Neural cell (in vitro differentiated cells): ENCODE measurements at regions not wholly inside any gene's neighbourhood (a gene's known extent, or its start where the extent isn't known, plus 50 kb on each side); places are given as distances from the start of the nearest gene placed in this dataset.

Experiments
- H2AFZ ChIP-seq: fragments of 200-600, 300-800 bp; sonication (generic), shearing (Covaris generic); 2 replicates; pipeline ENCODE4 v1.6.0; 2014; ENCODE audit warnings: low read depth, mild to moderate bottlenecking, antibody characterized with exemption, low read length, moderate library complexity
- H3F3A ChIP-seq: fragments of 200-600 bp; shearing (Covaris generic); 2 replicates; pipeline ENCODE4 v1.6.1; 2016; ENCODE audit warnings: mild to moderate bottlenecking, moderate library complexity, mixed read lengths, antibody characterized with exemption, low read length; ENCODE audit not compliant: insufficient read depth, poor library complexity, severe bottlenecking
- H3K27ac ChIP-seq: fragments of 200-600, 300-800 bp; sonication (generic), shearing (Covaris generic); 2 replicates; pipeline ENCODE4 v1.5.1; 2014; ENCODE audit warnings: mild to moderate bottlenecking, low read length, moderate library complexity
- H3K27me3 ChIP-seq: fragments of 300-800, 200-600 bp; sonication (generic), shearing (Covaris generic); 2 replicates; pipeline ENCODE4 v1.6.0; 2014; ENCODE audit warnings: mild to moderate bottlenecking, low read depth, low read length, moderate library complexity; ENCODE audit not compliant: insufficient read depth
- H3K36me3 ChIP-seq: fragments of 300-800, 200-600 bp; sonication (generic), shearing (Covaris generic); 2 replicates; pipeline ENCODE4 v1.5.1; 2014; ENCODE audit warnings: mild to moderate bottlenecking, antibody characterized with exemption, low read length, moderate library complexity; ENCODE audit not compliant: insufficient read depth
- H3K4me2 ChIP-seq: fragments of 300-800, 200-600 bp; sonication (generic), shearing (Covaris generic); 2 replicates; pipeline ENCODE4 v1.6.0; 2014; ENCODE audit warnings: mild to moderate bottlenecking, low read length
- H3K4me3 ChIP-seq: fragments of 300-800, 200-600 bp; sonication (generic), shearing (Covaris generic); 2 replicates; pipeline ENCODE4 v1.5.1; 2014; ENCODE audit warnings: mild to moderate bottlenecking, low read length, moderate library complexity
- H3K79me2 ChIP-seq: fragments of 200-600 bp; shearing (Covaris generic); replicated peaks from 2 replicates; pipeline ENCODE4 v1.6.0; 2014; ENCODE audit warnings: mild to moderate bottlenecking, low read length, moderate library complexity; ENCODE audit not compliant: insufficient read depth
- H3K9ac ChIP-seq: fragments of 300-800, 200-600 bp; sonication (generic), shearing (Covaris generic); 2 replicates; pipeline ENCODE4 v1.6.1; 2016; ENCODE audit warnings: mild to moderate bottlenecking, low read length, mixed read lengths
- H3K9me2 ChIP-seq: fragments of 200-600 bp; shearing (Covaris generic); 2 replicates; pipeline ENCODE4 v1.6.1; 2016; ENCODE audit warnings: mild to moderate bottlenecking, low read length, mixed read lengths; ENCODE audit not compliant: insufficient read depth
- H3K9me3 ChIP-seq: fragments of 200-600, 300-800 bp; sonication (generic), shearing (Covaris generic); 2 replicates; pipeline ENCODE4 v1.6.1; 2016; ENCODE audit warnings: mild to moderate bottlenecking, mixed run types, low read length, moderate library complexity, mixed read lengths
- H4K20me1 ChIP-seq: fragments of 200-600 bp; shearing (Covaris generic); 2 replicates; pipeline ENCODE4 v1.6.1; 2016; ENCODE audit warnings: mild to moderate bottlenecking, mixed run types; ENCODE audit not compliant: insufficient read depth
- CTCF ChIP-seq: fragments of 450-650 bp; IDR thresholded peaks from 2 replicates; pipeline ENCODE4 v1.5.1; 2014; ENCODE audit warnings: antibody characterized with exemption, mild to moderate bottlenecking, moderate library complexity; ENCODE audit not compliant: poor library complexity, severe bottlenecking
- EP300 ChIP-seq: fragments of 450-650 bp; conservative IDR thresholded peaks from 2 replicates; pipeline ENCODE4 v1.6.1; 2014; ENCODE audit warnings: antibody characterized with exemption, mild to moderate bottlenecking, moderate library complexity; ENCODE audit not compliant: poor library complexity, severe bottlenecking
- EZH2 ChIP-seq: fragments of 200-600, 300-800 bp; shearing (Covaris generic), sonication (generic); IDR thresholded peaks from 2 replicates; pipeline ENCODE4 v1.6.1; 2014; ENCODE audit warnings: antibody characterized with exemption, low read length, borderline replicate concordance, mild to moderate bottlenecking; ENCODE audit not compliant: insufficient read depth, poor library complexity, severe bottlenecking
- MXI1 ChIP-seq: fragments of 450-650 bp; conservative IDR thresholded peaks from 2 replicates; pipeline ENCODE4 v1.6.1; 2014; ENCODE audit warnings: antibody characterized with exemption, mild to moderate bottlenecking; ENCODE audit not compliant: poor library complexity, severe bottlenecking
- POLR2AphosphoS5 ChIP-seq: IDR thresholded peaks from 2 replicates; pipeline ENCODE4 v1.6.1; 2012
- RAD21 ChIP-seq: fragments of 450-650 bp; conservative IDR thresholded peaks from 2 replicates; pipeline ENCODE4 v1.6.1; 2014; ENCODE audit warnings: antibody characterized with exemption, mild to moderate bottlenecking, moderate library complexity
- REST ChIP-seq: IDR thresholded peaks from 2 replicates; pipeline ENCODE4 v1.6.1; 2012; ENCODE audit warnings: borderline replicate concordance
- SMC3 ChIP-seq: fragments of 450-650 bp; conservative IDR thresholded peaks from 2 replicates; pipeline ENCODE4 v1.6.1; 2014; ENCODE audit warnings: antibody characterized with exemption, mild to moderate bottlenecking, moderate library complexity; ENCODE audit not compliant: poor library complexity
- TAF1 ChIP-seq: IDR thresholded peaks from 2 replicates; pipeline ENCODE4 v1.6.1; 2012; ENCODE audit warnings: low read depth

- no peaks in the 10 kb centered on the region for H3K9me3 ChIP-seq
- no peak overlapping the region for H3K4me3 ChIP-seq
- no peaks in the 10 kb centered on the region for H3K9me2 ChIP-seq
- no peaks in the 10 kb centered on the region for H3K36me3 ChIP-seq
- H4K20me1 ChIP-seq, result no peaks in the 10 kb centered on the region
- no peaks in the 10 kb centered on the region for H3F3A ChIP-seq
- H3K27me3 ChIP-seq, result no peaks in the 10 kb centered on the region
- TF ChIP-seq EP300 (no peak), TAF1 (no peak), EZH2 (no peak), MXI1 (no peak), CTCF (no peak), REST (no peak), SMC3 (no peak), RAD21 (no peak), POLR2AphosphoS5 (no peak)
- no peaks in the 10 kb centered on the region for H3K79me2 ChIP-seq
- no peak overlapping the region for H3K27ac ChIP-seq
- H2AFZ ChIP-seq, result no peak overlapping the region
- H3K9ac ChIP-seq, result no peak overlapping the region
- no peak overlapping the region for H3K4me2 ChIP-seq
Measured at GRCh38 chr3:76061654-76062053, 276.3 kb upstream of the ZNF717 start.

- no peaks in the 10 kb centered on the region for H4K20me1 ChIP-seq
- H3F3A ChIP-seq, result no peaks in the 10 kb centered on the region
- H3K4me3 ChIP-seq, result no peak overlapping the region
- no peak overlapping the region for H3K4me2 ChIP-seq
- H2AFZ ChIP-seq, result no peak overlapping the region
- H3K36me3 ChIP-seq, result no peaks in the 10 kb centered on the region
- TF ChIP-seq CTCF (no peak), REST (no peak), MXI1 (no peak), EP300 (no peak), POLR2AphosphoS5 (no peak)
- H3K9ac ChIP-seq, result no peak overlapping the region
- H3K27me3 ChIP-seq, result no peaks in the 10 kb centered on the region
- no peak overlapping the region for H3K27ac ChIP-seq
- no peaks in the 10 kb centered on the region for H3K79me2 ChIP-seq
- no peaks in the 10 kb centered on the region for H3K9me2 ChIP-seq
- no peaks in the 10 kb centered on the region for H3K9me3 ChIP-seq
Measured at GRCh38 chr3:76063019-76063418, 277.7 kb upstream of the ZNF717 start.
